Hepatocyte (in vitro differentiated cells): ENCODE measurements at regions not wholly inside any gene's neighbourhood (a gene's known extent, or its start where the extent isn't known, plus 50 kb on each side); places are given as distances from the start of the nearest gene placed in this dataset.

Source experiments
- DNase-seq: peaks from one replicate; pipeline ENCODE4 v3.0.0-alpha.2; 2016; ENCODE audit warnings: low spot score
- H2AFZ ChIP-seq: fragments of 200-600 bp; sonication (generic); 2 replicates; pipeline ENCODE4 v1.6.0; 2016; ENCODE audit warnings: antibody characterized with exemption, mild to moderate bottlenecking
- H3K27ac ChIP-seq: fragments of 200-600 bp; sonication (generic); 2 replicates; pipeline ENCODE4 v1.5.1; 2016; ENCODE audit warnings: mild to moderate bottlenecking
- H3K27me3 ChIP-seq: fragments of 200-600 bp; sonication (generic); 2 replicates; pipeline ENCODE4 v1.6.1; 2016
- H3K36me3 ChIP-seq: fragments of 200-600 bp; sonication (generic); replicated peaks from 2 replicates; pipeline ENCODE4 v1.5.1; 2016; ENCODE audit warnings: low read depth; ENCODE audit not compliant: insufficient read depth
- H3K4me1 ChIP-seq: fragments of 200-600 bp; sonication (generic); 2 replicates; pipeline ENCODE4 v1.5.1; 2016; ENCODE audit warnings: mild to moderate bottlenecking, moderate library complexity; ENCODE audit not compliant: insufficient read depth
- H3K4me2 ChIP-seq: fragments of 200-600 bp; sonication (generic); 2 replicates; pipeline ENCODE4 v1.6.0; 2016
- H3K4me3 ChIP-seq: fragments of 200-600 bp; sonication (generic); 2 replicates; pipeline ENCODE4 v1.5.1; 2016; ENCODE audit warnings: mild to moderate bottlenecking
- H3K79me2 ChIP-seq: fragments of 200-600 bp; sonication (generic); 2 replicates; pipeline ENCODE4 v1.6.0; 2017; ENCODE audit warnings: mild to moderate bottlenecking
- H3K9me2 ChIP-seq: fragments of 200-600 bp; sonication (generic); replicated peaks from 2 replicates; pipeline ENCODE4 v1.6.0; 2017; ENCODE audit warnings: mild to moderate bottlenecking; ENCODE audit not compliant: insufficient read depth
- H3K9me3 ChIP-seq: fragments of 200-600 bp; sonication (generic); 2 replicates; pipeline ENCODE4 v1.5.1; 2016; ENCODE audit warnings: low read depth, mild to moderate bottlenecking
- H4K20me1 ChIP-seq: fragments of 200-600 bp; sonication (generic); 2 replicates; pipeline ENCODE4 v1.6.0; 2016; ENCODE audit warnings: mild to moderate bottlenecking; ENCODE audit not compliant: insufficient read depth, poor library complexity, severe bottlenecking
- EZH2 ChIP-seq: fragments of 200-600 bp; sonication (generic); IDR thresholded peaks from 2 replicates; pipeline ENCODE4 v1.6.1; 2016; ENCODE audit warnings: antibody characterized with exemption, mild to moderate bottlenecking, borderline replicate concordance
- EZH2phosphoT487 ChIP-seq: fragments of 200-600 bp; sonication (generic); IDR thresholded peaks from one replicate; pipeline ENCODE4 v1.6.1; 2018; ENCODE audit warnings: antibody characterized with exemption, mild to moderate bottlenecking, low read depth, moderate library complexity; ENCODE audit not compliant: unreplicated experiment, severe bottlenecking
- WGBS: methylation state at CpG from one replicate; pipeline ENCODE4 v1.1.6; 2016; ENCODE audit warnings: low lambda C conversion rate; ENCODE audit errors: missing lambda C conversion rate; 5-methylcytosine and 5-hydroxymethylcytosine counted together
- TF ChIP-seq, protein P1 (sequence below): fragments of 200-600 bp; sonication (generic); IDR thresholded peaks from 2 replicates; pipeline ENCODE4 v1.5.1; 2016; ENCODE audit warnings: antibody characterized with exemption, mild to moderate bottlenecking; ENCODE audit not compliant: poor library complexity

GRCh38 chr17:77001487-77001886 is 133.3 kb downstream of the MGAT5B start:
- no peaks in the 10 kb centered on the region for H3K36me3 ChIP-seq
- H3K9me2 ChIP-seq: no peaks in the 10 kb centered on the region
- WGBS: 97% methylated on average over 7 of the region's 7 CpGs
- peak overlapping the region; percentile 11 for H3K27ac ChIP-seq
- TF ChIP-seq, protein P1, sequence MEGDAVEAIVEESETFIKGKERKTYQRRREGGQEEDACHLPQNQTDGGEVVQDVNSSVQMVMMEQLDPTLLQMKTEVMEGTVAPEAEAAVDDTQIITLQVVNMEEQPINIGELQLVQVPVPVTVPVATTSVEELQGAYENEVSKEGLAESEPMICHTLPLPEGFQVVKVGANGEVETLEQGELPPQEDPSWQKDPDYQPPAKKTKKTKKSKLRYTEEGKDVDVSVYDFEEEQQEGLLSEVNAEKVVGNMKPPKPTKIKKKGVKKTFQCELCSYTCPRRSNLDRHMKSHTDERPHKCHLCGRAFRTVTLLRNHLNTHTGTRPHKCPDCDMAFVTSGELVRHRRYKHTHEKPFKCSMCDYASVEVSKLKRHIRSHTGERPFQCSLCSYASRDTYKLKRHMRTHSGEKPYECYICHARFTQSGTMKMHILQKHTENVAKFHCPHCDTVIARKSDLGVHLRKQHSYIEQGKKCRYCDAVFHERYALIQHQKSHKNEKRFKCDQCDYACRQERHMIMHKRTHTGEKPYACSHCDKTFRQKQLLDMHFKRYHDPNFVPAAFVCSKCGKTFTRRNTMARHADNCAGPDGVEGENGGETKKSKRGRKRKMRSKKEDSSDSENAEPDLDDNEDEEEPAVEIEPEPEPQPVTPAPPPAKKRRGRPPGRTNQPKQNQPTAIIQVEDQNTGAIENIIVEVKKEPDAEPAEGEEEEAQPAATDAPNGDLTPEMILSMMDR: no peak
- TF ChIP-seq EZH2 (no peak), EZH2phosphoT487 (no peak)
- no peaks in the 10 kb centered on the region for H3K27me3 ChIP-seq
- H3K4me2 ChIP-seq: no peak overlapping the region
- H3K4me3 ChIP-seq: no peak overlapping the region
- peaks cover 4% of the 10 kb centered on the region for H3K4me1 ChIP-seq
- H2AFZ ChIP-seq: no peak overlapping the region
- H3K9me3 ChIP-seq: no peaks in the 10 kb centered on the region
- H4K20me1 ChIP-seq: no peaks in the 10 kb centered on the region
- no peak for DNase-seq
- no peaks in the 10 kb centered on the region for H3K79me2 ChIP-seq

DNA sequence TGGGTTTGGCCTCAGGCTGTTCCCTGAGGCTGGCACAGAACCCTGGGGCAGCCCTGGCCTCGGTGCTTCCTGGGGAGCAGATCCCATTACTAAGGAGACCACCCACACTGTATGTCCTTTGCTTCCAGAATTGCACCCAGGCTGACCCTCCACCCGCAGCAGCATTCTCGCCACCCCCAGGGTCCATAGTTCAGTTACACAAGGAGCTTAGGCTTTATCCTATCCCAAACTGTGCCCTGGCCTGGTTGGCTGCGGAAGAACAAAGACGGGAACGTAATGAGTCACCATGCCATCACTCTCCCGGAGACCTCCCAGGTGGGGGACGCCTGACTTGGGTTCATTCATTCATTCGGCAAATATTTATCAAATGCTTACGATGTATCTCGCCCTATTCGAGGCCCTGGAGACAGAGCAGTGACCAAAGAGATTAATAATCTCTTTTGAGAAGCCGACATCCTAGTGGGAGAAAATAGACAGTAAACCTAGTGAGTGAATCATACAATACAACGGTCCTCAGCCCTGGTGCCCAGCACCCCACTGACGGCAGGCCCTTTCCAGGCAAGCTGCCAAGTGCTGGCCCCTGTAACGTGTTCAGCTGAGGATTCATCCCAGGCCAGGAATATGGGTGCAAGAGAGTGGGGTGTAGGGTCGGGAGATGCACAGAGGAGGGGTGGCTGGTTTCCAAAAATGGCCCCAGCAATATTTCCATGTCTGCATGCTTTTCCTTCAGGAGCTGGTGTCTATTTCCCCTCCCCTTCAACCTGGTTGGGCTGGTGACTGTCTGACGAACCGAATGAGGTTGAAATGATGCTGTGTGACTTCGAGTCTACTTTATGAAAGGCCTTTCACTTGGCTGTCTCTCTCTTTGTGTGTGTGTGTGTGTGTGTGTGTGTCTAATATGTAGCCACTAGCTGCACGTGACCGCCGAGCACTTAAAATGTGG is 134.2 kb downstream of the MGAT5B start:
- peak; percentile 78 for DNase-seq
- peak overlapping the region; percentile 11 for H3K27ac ChIP-seq
- TF ChIP-seq, protein P1: no peak
- TF ChIP-seq EZH2phosphoT487 (no peak), EZH2 (no peak)
- no peaks in the 10 kb centered on the region for H3K9me2 ChIP-seq
- H3K4me3 ChIP-seq: no peak overlapping the region
- no peaks in the 10 kb centered on the region for H3K27me3 ChIP-seq
- no peaks in the 10 kb centered on the region for H3K9me3 ChIP-seq
- no peaks in the 10 kb centered on the region for H3K36me3 ChIP-seq
- H3K79me2 ChIP-seq: no peaks in the 10 kb centered on the region
- WGBS: 40% methylated on average over 23 of the region's 23 CpGs
- no peak overlapping the region for H2AFZ ChIP-seq
- peaks cover 4% of the 10 kb centered on the region for H3K4me1 ChIP-seq
- no peaks in the 10 kb centered on the region for H4K20me1 ChIP-seq
- H3K4me2 ChIP-seq: peak overlapping the region; percentile 26

DNA sequence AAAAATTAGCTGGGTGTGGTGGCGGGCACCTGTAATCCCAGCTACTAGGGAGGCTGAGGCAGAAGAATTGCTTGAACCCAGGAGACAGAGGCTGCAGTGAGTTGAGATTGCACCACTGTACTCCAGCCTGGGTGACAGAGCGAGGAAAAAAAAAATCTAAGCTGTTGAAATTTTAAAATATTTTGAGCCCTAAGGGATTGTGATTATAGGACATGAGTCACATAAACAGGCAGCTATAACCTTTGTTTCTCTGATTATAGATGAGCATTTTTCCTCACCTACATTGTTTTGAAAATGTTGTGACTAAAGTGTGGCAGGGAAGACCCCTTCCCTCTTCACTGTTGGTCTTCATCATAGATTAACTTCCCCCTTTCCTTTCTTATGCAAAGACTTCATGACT is 135.5 kb downstream of the MGAT5B start:
- DNase-seq: no peak
- Histone ChIP-seq H3K4me2 (no peak overlapping the region), H4K20me1 (no peaks in the 10 kb centered on the region), H3K4me3 (no peak overlapping the region), H3K9me2 (no peaks in the 10 kb centered on the region), H3K9me3 (no peaks in the 10 kb centered on the region), H3K4me1 (peaks cover 4% of the 10 kb centered on the region), H2AFZ (no peak overlapping the region), H3K79me2 (no peaks in the 10 kb centered on the region), H3K27ac (no peak overlapping the region), H3K36me3 (no peaks in the 10 kb centered on the region), H3K27me3 (no peaks in the 10 kb centered on the region)
- TF ChIP-seq, protein P1: no peak
- TF ChIP-seq EZH2phosphoT487: no peak
- no peak for TF ChIP-seq EZH2
- 91% methylated on average over 2 of the region's 2 CpGs for WGBS
